ENCODE measurements at regions not wholly inside any gene's neighbourhood (a gene's known extent, or its start where the extent isn't known, plus 50 kb on each side); places are given as distances from the start of the nearest gene placed in this dataset.

- DNase-seq (ENCODE audit: extremely low read depth, insufficient read length), result peak; percentile 8
- TF ChIP-seq CTCF (IDR thresholded peaks at IDR 0.05; ENCODE audit: insufficient read depth, low read length, poor library complexity, severe bottlenecking), result peak; percentile 93
- Histone ChIP-seq H3K27me3 (replicated peaks; ENCODE audit: control insufficient read depth, insufficient read depth, low read length) (no peaks in the 10 kb centered on the region), H3K4me3 (replicated peaks; ENCODE audit: low read depth, low read length) (no peak overlapping the region), H3K36me3 (ENCODE audit: control insufficient read depth, insufficient read depth, low read length) (no peaks in the 10 kb centered on the region)
These were observed 218.3 kb upstream of the GLRA1 start for GRCh38 chr5:152142840-152143469.

GRCh38 chr5:152140347-152140746 lies 215.7 kb upstream of the GLRA1 start:
- H3K27me3 ChIP-seq (replicated peaks; ENCODE audit: control insufficient read depth, insufficient read depth, low read length), result no peaks in the 10 kb centered on the region
- no peaks in the 10 kb centered on the region for H3K36me3 ChIP-seq (ENCODE audit: control insufficient read depth, insufficient read depth, low read length)
- DNase-seq (ENCODE audit: extremely low read depth, insufficient read length), result no peak
- no peak overlapping the region for H3K4me3 ChIP-seq (replicated peaks; ENCODE audit: low read depth, low read length)
- TF ChIP-seq CTCF (IDR thresholded peaks at IDR 0.05; ENCODE audit: insufficient read depth, low read length, poor library complexity, severe bottlenecking), result no peak

- DNase-seq (ENCODE audit: extremely low read depth, insufficient read length), result no peak
- Histone ChIP-seq H3K36me3 (ENCODE audit: control insufficient read depth, insufficient read depth, low read length) (no peaks in the 10 kb centered on the region), H3K4me3 (replicated peaks; ENCODE audit: low read depth, low read length) (no peak overlapping the region), H3K27me3 (replicated peaks; ENCODE audit: control insufficient read depth, insufficient read depth, low read length) (no peaks in the 10 kb centered on the region)
- TF ChIP-seq CTCF (IDR thresholded peaks at IDR 0.05; ENCODE audit: insufficient read depth, low read length, poor library complexity, severe bottlenecking), result no peak
These were observed 212.4 kb upstream of the GLRA1 start for GRCh38 chr5:152137063-152137462.

- Histone ChIP-seq H3K27me3 (replicated peaks; ENCODE audit: control insufficient read depth, insufficient read depth, low read length) (no peaks in the 10 kb centered on the region), H3K4me3 (replicated peaks; ENCODE audit: low read depth, low read length) (no peak overlapping the region), H3K36me3 (ENCODE audit: control insufficient read depth, insufficient read depth, low read length) (no peaks in the 10 kb centered on the region)
- no peak for DNase-seq (ENCODE audit: extremely low read depth, insufficient read length)
- TF ChIP-seq CTCF (IDR thresholded peaks at IDR 0.05; ENCODE audit: insufficient read depth, low read length, poor library complexity, severe bottlenecking), result no peak
These were observed 211.7 kb upstream of the GLRA1 start for GRCh38 chr5:152136321-152136720.

GRCh38 chr5:152135827-152136226 lies 211.2 kb upstream of the GLRA1 start:
- Histone ChIP-seq H3K36me3 (ENCODE audit: control insufficient read depth, insufficient read depth, low read length) (no peaks in the 10 kb centered on the region), H3K27me3 (replicated peaks; ENCODE audit: control insufficient read depth, insufficient read depth, low read length) (no peaks in the 10 kb centered on the region), H3K4me3 (replicated peaks; ENCODE audit: low read depth, low read length) (no peak overlapping the region)
- no peak for TF ChIP-seq CTCF (IDR thresholded peaks at IDR 0.05; ENCODE audit: insufficient read depth, low read length, poor library complexity, severe bottlenecking)
- DNase-seq (ENCODE audit: extremely low read depth, insufficient read length), result no peak

Data from GM06990 (cell line).